ENCODE measurements at regions not wholly inside any gene's neighbourhood (a gene's known extent, or its start where the extent isn't known, plus 50 kb on each side); places are given as distances from the start of the nearest gene placed in this dataset.
"Not testable (repeated sequence)": the region's sequence is repeated elsewhere in the genome, so short reads cannot be mapped to it uniquely, and the experiment has no call there.

DNA sequence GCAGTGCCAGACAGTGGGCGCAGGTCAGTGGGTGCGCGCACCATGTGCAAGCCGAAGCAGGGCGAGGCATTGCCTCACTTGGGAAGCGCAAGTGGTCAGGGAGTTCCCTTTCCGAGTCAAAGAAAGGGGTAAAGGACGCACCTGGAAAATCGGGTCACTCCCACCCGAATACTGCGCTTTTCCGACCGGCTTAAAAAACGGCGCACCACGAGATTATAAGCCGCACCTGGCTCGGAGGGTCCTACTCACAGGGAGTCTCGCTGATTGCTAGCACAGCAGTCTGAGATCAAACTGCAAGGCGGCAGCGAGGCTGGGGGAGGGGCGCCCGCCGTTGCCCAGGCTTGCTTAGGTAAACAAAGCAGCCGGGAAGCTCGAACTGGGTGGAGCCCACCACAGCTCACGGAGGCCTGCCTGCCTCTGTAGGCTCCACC lies 77.9 kb downstream of the NR4A2 start:
- H3K9me3 ChIP-seq (ENCODE audit: control insufficient read depth in 2 of 2, low read length in 2 of 2); H3K9ac ChIP-seq (ENCODE audit: low read depth in 1 of 2, low read length in 2 of 2); H3K36me3 ChIP-seq (ENCODE audit: control insufficient read depth in 2 of 2, insufficient read depth in 2 of 2, low read length in 2 of 2); H3K27me3 ChIP-seq (ENCODE audit: control insufficient read depth in 2 of 2, insufficient read depth in 2 of 2, low read length in 2 of 2); H3K27ac ChIP-seq (ENCODE audit: low read depth in 2 of 2, low read length in 2 of 2); H3K4me1 ChIP-seq (ENCODE audit: control insufficient read depth in 2 of 2, insufficient read depth in 2 of 2, low read length in 2 of 2): not testable (repeated sequence)
- H3K4me3 ChIP-seq (ENCODE audit: low read length in 2 of 2): peak overlapping the region; percentile 32 to 48

DNA sequence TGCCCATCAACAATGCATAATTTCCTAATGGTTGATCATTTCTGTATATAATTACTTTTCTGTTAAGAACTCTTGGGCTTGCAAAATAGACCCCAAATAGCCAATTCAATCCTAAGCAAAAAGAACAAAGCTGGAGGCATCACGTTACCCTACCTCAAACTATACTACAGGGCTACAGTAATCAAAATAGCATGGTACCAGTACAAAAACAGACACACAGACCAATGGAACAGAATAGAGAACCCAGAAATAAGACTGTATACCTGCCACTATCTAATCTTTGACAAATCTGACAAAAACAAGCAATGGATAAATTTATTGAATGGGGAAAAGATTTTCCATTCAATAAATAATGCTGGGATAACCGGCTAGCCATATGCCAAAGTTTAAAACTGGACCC lies 78.8 kb downstream of the NR4A2 start:
- Histone ChIP-seq H3K4me3 (ENCODE audit: low read length in 2 of 2) (peak overlapping the region in 1 of 2 donors; percentile 32), H3K36me3 (ENCODE audit: control insufficient read depth in 2 of 2, insufficient read depth in 2 of 2, low read length in 2 of 2) (no peaks in the 10 kb centered on the region), H3K9ac (ENCODE audit: low read depth in 1 of 2, low read length in 2 of 2) (no peak overlapping the region), H3K27ac (ENCODE audit: low read depth in 2 of 2, low read length in 2 of 2) (no peak overlapping the region), H3K4me1 (ENCODE audit: control insufficient read depth in 2 of 2, insufficient read depth in 2 of 2, low read length in 2 of 2) (no peaks in the 10 kb centered on the region), H3K27me3 (ENCODE audit: control insufficient read depth in 2 of 2, insufficient read depth in 2 of 2, low read length in 2 of 2) (no peaks in the 10 kb centered on the region), H3K9me3 (ENCODE audit: control insufficient read depth in 2 of 2, low read length in 2 of 2) (no peaks in the 10 kb centered on the region)

DNA sequence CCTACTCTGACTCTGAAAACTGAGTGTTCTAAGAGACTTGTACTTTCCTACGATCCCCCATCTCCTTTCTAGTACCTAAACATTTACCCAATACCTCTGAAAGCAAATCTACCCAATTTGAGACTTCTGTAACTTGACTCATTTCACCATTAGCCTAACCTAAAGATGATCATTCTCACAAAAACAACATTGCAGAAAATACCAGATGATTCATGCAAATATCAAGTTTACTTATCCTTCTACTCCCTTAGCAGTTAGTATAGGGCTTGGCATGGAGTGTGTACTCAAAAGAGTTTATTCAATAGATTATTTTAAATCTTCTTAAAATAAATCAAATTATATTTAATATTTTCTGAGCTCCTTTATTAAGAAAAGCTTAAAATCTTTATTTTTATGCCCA lies 89.6 kb downstream of the NR4A2 start:
- Histone ChIP-seq H3K27me3 (ENCODE audit: control insufficient read depth in 2 of 2, insufficient read depth in 2 of 2, low read length in 2 of 2) (no peaks in the 10 kb centered on the region), H3K36me3 (ENCODE audit: control insufficient read depth in 2 of 2, insufficient read depth in 2 of 2, low read length in 2 of 2) (no peaks in the 10 kb centered on the region), H3K27ac (ENCODE audit: low read depth in 2 of 2, low read length in 2 of 2) (no peak overlapping the region), H3K4me3 (ENCODE audit: low read length in 2 of 2) (no peak overlapping the region), H3K9ac (ENCODE audit: low read depth in 1 of 2, low read length in 2 of 2) (no peak overlapping the region), H3K4me1 (ENCODE audit: control insufficient read depth in 2 of 2, insufficient read depth in 2 of 2, low read length in 2 of 2) (no peaks in the 10 kb centered on the region), H3K9me3 (ENCODE audit: control insufficient read depth in 2 of 2, low read length in 2 of 2) (no peaks in the 10 kb centered on the region)

DNA sequence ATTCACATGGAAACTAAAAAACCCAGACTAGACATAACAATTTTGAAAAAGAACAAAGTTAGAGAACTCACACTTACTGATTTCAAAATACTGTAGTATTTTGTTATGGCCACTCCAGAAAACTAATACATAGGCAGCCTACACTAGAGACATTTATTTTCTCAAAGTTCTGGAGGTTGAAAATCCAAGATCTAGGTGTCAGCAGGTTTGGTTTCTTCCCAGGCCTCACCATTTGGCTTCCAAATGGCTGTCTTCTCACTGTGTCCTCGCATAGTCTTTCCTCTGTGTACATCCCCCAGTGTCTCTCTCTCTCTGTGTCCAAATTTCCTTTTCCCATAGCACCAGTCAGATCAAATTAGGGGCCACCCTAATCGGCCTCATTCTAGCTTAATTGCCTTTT lies 95.0 kb downstream of the NR4A2 start:
- no peak overlapping the region for H3K4me3 ChIP-seq (ENCODE audit: low read length in 2 of 2)
- peaks cover 2% of the 10 kb centered on the region in 2 donors for H3K9me3 ChIP-seq (ENCODE audit: control insufficient read depth in 2 of 2, low read length in 2 of 2)
- H3K27ac ChIP-seq (ENCODE audit: low read depth in 2 of 2, low read length in 2 of 2): no peak overlapping the region
- no peak overlapping the region for H3K9ac ChIP-seq (ENCODE audit: low read depth in 1 of 2, low read length in 2 of 2)
- no peaks in the 10 kb centered on the region for H3K36me3 ChIP-seq (ENCODE audit: control insufficient read depth in 2 of 2, insufficient read depth in 2 of 2, low read length in 2 of 2)
- H3K27me3 ChIP-seq (ENCODE audit: control insufficient read depth in 2 of 2, insufficient read depth in 2 of 2, low read length in 2 of 2): no peaks in the 10 kb centered on the region
- H3K4me1 ChIP-seq (ENCODE audit: control insufficient read depth in 2 of 2, insufficient read depth in 2 of 2, low read length in 2 of 2): no peaks in the 10 kb centered on the region

DNA sequence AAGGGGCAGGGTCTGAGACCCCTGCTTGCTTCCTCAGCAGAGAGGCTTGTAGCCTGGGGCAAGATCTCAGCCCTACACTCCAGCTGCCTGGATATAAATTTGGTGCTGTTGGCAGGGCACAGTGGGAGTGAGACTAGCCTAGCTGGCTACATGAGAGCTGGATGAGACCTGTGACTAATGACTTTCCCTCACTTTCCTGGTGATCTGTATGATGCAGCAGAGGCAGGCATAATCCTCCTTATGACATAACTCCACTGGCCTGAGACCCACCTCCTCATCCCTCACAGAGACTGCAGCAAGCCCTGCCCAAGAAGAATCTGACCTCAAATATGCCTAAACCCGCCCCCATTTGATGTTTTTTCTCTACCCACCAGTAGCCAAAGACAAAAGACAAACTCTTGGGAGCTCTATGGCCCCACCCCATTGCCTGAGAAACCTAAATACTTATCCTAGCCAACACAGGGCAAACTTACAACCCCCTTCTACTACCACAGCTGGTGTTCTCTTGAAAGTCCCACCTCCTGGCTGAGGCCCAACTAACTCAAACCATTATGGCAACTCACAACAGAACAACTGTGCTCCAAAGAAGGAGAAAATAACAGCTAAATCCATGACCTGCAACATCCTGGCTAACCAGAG lies 102.7 kb downstream of the NR4A2 start:
- H3K27ac ChIP-seq (ENCODE audit: low read depth in 2 of 2, low read length in 2 of 2): no peak overlapping the region
- H3K9me3 ChIP-seq (ENCODE audit: control insufficient read depth in 2 of 2, low read length in 2 of 2): no peaks in the 10 kb centered on the region
- H3K9ac ChIP-seq (ENCODE audit: low read depth in 1 of 2, low read length in 2 of 2): no peak overlapping the region
- H3K27me3 ChIP-seq (ENCODE audit: control insufficient read depth in 2 of 2, insufficient read depth in 2 of 2, low read length in 2 of 2): no peaks in the 10 kb centered on the region
- no peaks in the 10 kb centered on the region for H3K4me1 ChIP-seq (ENCODE audit: control insufficient read depth in 2 of 2, insufficient read depth in 2 of 2, low read length in 2 of 2)
- H3K4me3 ChIP-seq (ENCODE audit: low read length in 2 of 2): no peak overlapping the region
- no peaks in the 10 kb centered on the region for H3K36me3 ChIP-seq (ENCODE audit: control insufficient read depth in 2 of 2, insufficient read depth in 2 of 2, low read length in 2 of 2)

DNA sequence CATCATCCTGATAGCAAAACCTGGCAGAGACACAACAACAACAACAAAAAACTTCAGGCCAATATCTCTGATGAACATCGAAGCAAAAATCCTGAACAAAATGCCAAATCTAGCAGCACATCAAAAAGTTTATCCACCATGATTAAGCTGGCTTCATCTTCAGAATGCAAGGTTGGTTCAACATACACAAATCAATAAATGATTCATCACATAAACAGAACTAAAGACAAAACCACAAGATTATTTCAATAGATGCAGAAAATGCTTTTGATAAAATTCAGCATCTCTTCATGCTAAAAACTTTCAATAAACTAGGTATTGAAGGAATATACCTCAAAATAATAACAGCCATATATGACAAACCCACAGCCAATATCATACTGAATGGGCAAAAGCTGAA lies 109.2 kb downstream of the NR4A2 start:
- not testable (repeated sequence) for H3K9ac ChIP-seq (ENCODE audit: low read depth in 1 of 2, low read length in 2 of 2); H3K4me3 ChIP-seq (ENCODE audit: low read length in 2 of 2); H3K36me3 ChIP-seq (ENCODE audit: control insufficient read depth in 2 of 2, insufficient read depth in 2 of 2, low read length in 2 of 2); H3K9me3 ChIP-seq (ENCODE audit: control insufficient read depth in 2 of 2, low read length in 2 of 2); H3K27me3 ChIP-seq (ENCODE audit: control insufficient read depth in 2 of 2, insufficient read depth in 2 of 2, low read length in 2 of 2); H3K27ac ChIP-seq (ENCODE audit: low read depth in 2 of 2, low read length in 2 of 2); H3K4me1 ChIP-seq (ENCODE audit: control insufficient read depth in 2 of 2, insufficient read depth in 2 of 2, low read length in 2 of 2)

DNA sequence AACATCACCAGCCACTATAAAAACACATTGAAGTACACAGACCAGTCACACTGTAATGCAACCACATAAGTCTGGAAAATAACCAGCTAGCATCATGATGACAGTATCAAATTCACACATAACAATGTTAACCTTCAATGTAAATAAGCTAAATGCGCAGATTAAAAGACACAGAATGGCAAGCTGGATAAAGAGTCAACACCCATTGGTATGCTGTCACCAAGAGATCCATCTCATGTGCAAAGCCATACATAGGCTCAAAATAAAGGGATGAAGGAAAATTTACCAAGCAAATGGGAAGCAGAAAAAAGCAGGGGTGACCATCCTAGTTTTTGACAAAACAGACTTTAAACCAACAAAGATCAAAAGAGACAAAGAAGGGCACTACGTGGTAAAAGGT lies 110.8 kb downstream of the NR4A2 start:
- H3K9me3 ChIP-seq (ENCODE audit: control insufficient read depth in 2 of 2, low read length in 2 of 2): peaks cover 0 to 5% of the 10 kb centered on the region in 2 donors
- no peaks in the 10 kb centered on the region for H3K27me3 ChIP-seq (ENCODE audit: control insufficient read depth in 2 of 2, insufficient read depth in 2 of 2, low read length in 2 of 2)
- no peaks in the 10 kb centered on the region for H3K36me3 ChIP-seq (ENCODE audit: control insufficient read depth in 2 of 2, insufficient read depth in 2 of 2, low read length in 2 of 2)
- no peaks in the 10 kb centered on the region for H3K4me1 ChIP-seq (ENCODE audit: control insufficient read depth in 2 of 2, insufficient read depth in 2 of 2, low read length in 2 of 2)
- H3K4me3 ChIP-seq (ENCODE audit: low read length in 2 of 2): no peak overlapping the region
- no peak overlapping the region for H3K9ac ChIP-seq (ENCODE audit: low read depth in 1 of 2, low read length in 2 of 2)
- no peak overlapping the region for H3K27ac ChIP-seq (ENCODE audit: low read depth in 2 of 2, low read length in 2 of 2)

DNA sequence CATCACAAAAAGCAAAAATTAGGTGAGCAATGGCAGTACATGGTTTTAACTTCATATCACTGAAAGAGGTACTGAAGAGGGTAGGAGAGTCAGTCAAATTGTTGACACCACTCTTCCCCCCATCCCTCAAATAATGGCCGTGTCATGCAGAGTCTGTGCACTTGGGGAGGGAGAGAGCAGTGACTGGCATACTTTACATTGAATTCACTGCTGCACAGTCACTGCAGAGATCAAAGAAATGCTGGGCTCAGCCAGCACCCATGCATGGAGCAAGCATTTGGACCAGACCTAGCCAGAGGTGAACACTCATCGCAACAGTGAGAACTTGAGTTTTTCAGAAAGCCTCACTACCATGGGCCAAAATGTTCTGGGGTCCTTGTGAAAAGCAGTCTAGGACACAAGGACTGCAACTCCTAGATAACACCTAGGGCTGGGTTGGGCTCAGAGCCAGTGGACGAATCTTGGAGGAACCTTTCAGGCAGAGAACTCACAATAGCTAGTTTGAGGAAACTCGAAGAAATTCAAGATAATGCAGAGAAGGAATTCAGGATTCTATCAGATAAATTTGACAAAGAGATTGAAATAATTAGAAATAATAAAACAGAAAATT lies 112.9 kb downstream of the NR4A2 start:
- H3K9ac ChIP-seq (ENCODE audit: low read depth in 1 of 2, low read length in 2 of 2): no peak overlapping the region
- H3K27me3 ChIP-seq (ENCODE audit: control insufficient read depth in 2 of 2, insufficient read depth in 2 of 2, low read length in 2 of 2): no peaks in the 10 kb centered on the region
- H3K9me3 ChIP-seq (ENCODE audit: control insufficient read depth in 2 of 2, low read length in 2 of 2): peaks cover 0 to 5% of the 10 kb centered on the region in 2 donors
- H3K4me1 ChIP-seq (ENCODE audit: control insufficient read depth in 2 of 2, insufficient read depth in 2 of 2, low read length in 2 of 2): no peaks in the 10 kb centered on the region
- no peak overlapping the region for H3K27ac ChIP-seq (ENCODE audit: low read depth in 2 of 2, low read length in 2 of 2)
- H3K4me3 ChIP-seq (ENCODE audit: low read length in 2 of 2): no peak overlapping the region
- no peaks in the 10 kb centered on the region for H3K36me3 ChIP-seq (ENCODE audit: control insufficient read depth in 2 of 2, insufficient read depth in 2 of 2, low read length in 2 of 2)

DNA sequence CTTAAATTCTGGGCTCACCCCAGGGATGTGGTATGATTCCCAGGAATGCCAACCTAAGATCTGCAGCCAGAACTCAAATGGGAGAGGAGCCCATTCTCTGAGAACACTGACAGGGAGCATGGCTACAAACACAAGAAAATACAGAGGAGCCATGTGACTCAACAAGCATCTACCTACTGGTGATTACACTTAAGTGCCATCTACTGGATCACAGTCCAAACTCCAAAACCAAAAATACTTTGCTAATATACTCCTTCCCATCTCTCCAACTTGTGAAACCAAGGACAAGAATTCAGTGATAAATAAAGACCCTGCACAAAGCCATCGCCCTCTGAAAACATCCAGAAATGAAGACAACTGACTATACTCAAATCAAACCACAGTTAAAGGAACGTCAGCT lies 116.9 kb downstream of the NR4A2 start:
- no peak overlapping the region for H3K9ac ChIP-seq (ENCODE audit: low read depth in 1 of 2, low read length in 2 of 2)
- no peaks in the 10 kb centered on the region for H3K9me3 ChIP-seq (ENCODE audit: control insufficient read depth in 2 of 2, low read length in 2 of 2)
- no peak overlapping the region for H3K4me3 ChIP-seq (ENCODE audit: low read length in 2 of 2)
- H3K4me1 ChIP-seq (ENCODE audit: control insufficient read depth in 2 of 2, insufficient read depth in 2 of 2, low read length in 2 of 2): no peaks in the 10 kb centered on the region
- no peaks in the 10 kb centered on the region for H3K36me3 ChIP-seq (ENCODE audit: control insufficient read depth in 2 of 2, insufficient read depth in 2 of 2, low read length in 2 of 2)
- H3K27me3 ChIP-seq (ENCODE audit: control insufficient read depth in 2 of 2, insufficient read depth in 2 of 2, low read length in 2 of 2): no peaks in the 10 kb centered on the region
- no peak overlapping the region for H3K27ac ChIP-seq (ENCODE audit: low read depth in 2 of 2, low read length in 2 of 2)

DNA sequence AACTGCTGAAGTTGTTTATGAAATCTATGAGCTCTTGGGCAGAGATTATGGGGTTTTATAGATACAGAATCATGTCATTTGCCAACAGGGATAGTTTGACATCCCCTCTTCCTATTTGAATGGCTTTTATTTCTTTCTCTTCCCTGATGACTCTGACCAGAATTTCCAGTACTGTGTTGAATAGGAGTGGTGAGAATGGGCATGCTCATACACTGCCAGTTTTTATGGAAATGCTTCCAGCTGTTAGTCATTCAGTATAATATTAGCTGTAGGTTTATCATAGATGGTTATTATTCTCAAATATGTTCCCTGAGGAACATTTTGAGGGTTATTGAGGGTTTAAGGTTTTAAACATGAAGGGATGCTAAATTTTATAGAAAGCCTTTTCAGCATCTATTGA lies 121.2 kb downstream of the NR4A2 start:
- H3K27me3 ChIP-seq (ENCODE audit: control insufficient read depth in 2 of 2, insufficient read depth in 2 of 2, low read length in 2 of 2): no peaks in the 10 kb centered on the region
- H3K4me1 ChIP-seq (ENCODE audit: control insufficient read depth in 2 of 2, insufficient read depth in 2 of 2, low read length in 2 of 2): no peaks in the 10 kb centered on the region
- no peak overlapping the region for H3K9ac ChIP-seq (ENCODE audit: low read depth in 1 of 2, low read length in 2 of 2)
- H3K27ac ChIP-seq (ENCODE audit: low read depth in 2 of 2, low read length in 2 of 2): no peak overlapping the region
- no peaks in the 10 kb centered on the region for H3K36me3 ChIP-seq (ENCODE audit: control insufficient read depth in 2 of 2, insufficient read depth in 2 of 2, low read length in 2 of 2)
- H3K4me3 ChIP-seq (ENCODE audit: low read length in 2 of 2): no peak overlapping the region
- H3K9me3 ChIP-seq (ENCODE audit: control insufficient read depth in 2 of 2, low read length in 2 of 2): no peaks in the 10 kb centered on the region

Data from mucosa of rectum (tissue), 2 donors.